ENCODE measurements at regions not wholly inside any gene's neighbourhood (a gene's known extent, or its start where the extent isn't known, plus 50 kb on each side); places are given as distances from the start of the nearest gene placed in this dataset.
"Not testable (repeated sequence)": the region's sequence is repeated elsewhere in the genome, so short reads cannot be mapped to it uniquely, and the experiment has no call there.

- DNase-seq (ENCODE audit: low read depth), result no peak
- no peak overlapping the region for H3K4me3 ChIP-seq (ENCODE audit: low read depth, low read length)
- no peak for TF ChIP-seq CTCF (IDR thresholded peaks at IDR 0.05; ENCODE audit: insufficient read depth, low read length)
Observed at GRCh38 chr4:38534344-38535045, 129.5 kb upstream of the KLF3 start.

- not testable (repeated sequence) for H3K4me3 ChIP-seq (ENCODE audit: low read depth, low read length); DNase-seq (ENCODE audit: low read depth)
Observed at GRCh38 chr4:38535071-38535470, 128.9 kb upstream of the KLF3 start.

GRCh38 chr4:38535717-38536116 is 128.3 kb upstream of the KLF3 start:
- no peak for TF ChIP-seq CTCF (IDR thresholded peaks at IDR 0.05; ENCODE audit: insufficient read depth, low read length)
- DNase-seq (ENCODE audit: low read depth), result no peak
- no peak overlapping the region for H3K4me3 ChIP-seq (ENCODE audit: low read depth, low read length)

- TF ChIP-seq CTCF (IDR thresholded peaks at IDR 0.05; ENCODE audit: insufficient read depth, low read length), result no peak
- DNase-seq (ENCODE audit: low read depth), result no peak
- no peak overlapping the region for H3K4me3 ChIP-seq (ENCODE audit: low read depth, low read length)
Observed at GRCh38 chr4:38536716-38537115, 127.3 kb upstream of the KLF3 start.

GRCh38 chr4:38537666-38538065 is 126.3 kb upstream of the KLF3 start:
- DNase-seq (ENCODE audit: low read depth), result peak; percentile 5
- TF ChIP-seq CTCF (IDR thresholded peaks at IDR 0.05; ENCODE audit: insufficient read depth, low read length), result no peak
- no peak overlapping the region for H3K4me3 ChIP-seq (ENCODE audit: low read depth, low read length)

- no peak for DNase-seq (ENCODE audit: low read depth)
- no peak overlapping the region for H3K4me3 ChIP-seq (ENCODE audit: low read depth, low read length)
- no peak for TF ChIP-seq CTCF (IDR thresholded peaks at IDR 0.05; ENCODE audit: insufficient read depth, low read length)
Observed at GRCh38 chr4:38538517-38538916, 125.5 kb upstream of the KLF3 start.

- no peak for DNase-seq (ENCODE audit: low read depth)
Observed at GRCh38 chr4:38539501-38539900, 124.5 kb upstream of the KLF3 start.

More at GRCh38 chr4:38539501-38539900, 124.5 kb upstream of the KLF3 start:
- H3K4me3 ChIP-seq (ENCODE audit: low read depth, low read length), result no peak overlapping the region
- no peak for TF ChIP-seq CTCF (IDR thresholded peaks at IDR 0.05; ENCODE audit: insufficient read depth, low read length)
